ENCODE measurements at regions not wholly inside any gene's neighbourhood (a gene's known extent, or its start where the extent isn't known, plus 50 kb on each side); places are given as distances from the start of the nearest gene placed in this dataset.

DNA sequence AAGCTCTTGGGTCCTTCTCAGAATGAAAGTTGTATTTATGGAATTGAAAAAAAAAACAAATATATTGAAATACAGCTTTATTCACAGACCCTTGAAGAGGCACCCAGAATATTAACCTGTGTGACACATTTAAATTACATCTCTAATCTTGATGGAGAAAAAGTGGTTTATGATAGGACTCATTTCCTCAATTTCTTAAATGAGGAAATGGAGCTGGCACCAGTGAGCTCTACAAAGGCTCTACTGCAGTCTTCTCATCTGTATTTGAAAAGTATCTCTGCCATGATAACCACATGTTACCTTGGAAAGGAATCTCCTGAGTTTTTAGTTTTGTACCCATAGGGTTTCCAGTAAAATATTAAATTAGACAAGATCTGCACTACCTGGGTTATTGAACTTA, 186.5 kb downstream of the HIPK3 start:
- ATAC-seq (no peak), FAIRE-seq (no peak), DNase-seq (ENCODE audit: extremely low read depth in 1 of 4, low spot score in 3 of 4) (no peak)
- Histone ChIP-seq H3K27me3 (ENCODE audit: control insufficient read depth in 2 of 2, insufficient read depth in 2 of 2, low read length in 2 of 2) (peaks cover 0 to 6% of the 10 kb centered on the region in 2 experiments; a peak in 1 of 5 replicates), H3K27ac (ENCODE audit: extremely low read depth, low read depth, low read length) (no peak overlapping the region), H4K20me1 (replicated peaks; ENCODE audit: control insufficient read depth, insufficient read depth, low read length) (no peaks in the 10 kb centered on the region), H3K9me1 (ENCODE audit: control insufficient read depth, insufficient read depth, low read length) (no peaks in the 10 kb centered on the region), H3K9me3 (replicated peaks; ENCODE audit: control insufficient read depth, insufficient read depth, low read depth, low read length) (no peaks in the 10 kb centered on the region), H3K4me2 (ENCODE audit: insufficient read depth, low read length) (no peak overlapping the region), H3K4me1 (replicated peaks in 1 of 2; ENCODE audit: control insufficient read depth in 2 of 2, insufficient read depth in 2 of 2, low read length in 2 of 2) (no peaks in the 10 kb centered on the region), H3K36me3 (ENCODE audit: control insufficient read depth, insufficient read depth, low read length) (no peaks in the 10 kb centered on the region), H3K4me3 (no peak overlapping the region), H3K9ac (ENCODE audit: insufficient read depth in 1 of 2, low read depth in 2 of 2, low read length in 2 of 2) (no peak overlapping the region), H2AFZ (ENCODE audit: low read depth, low read length) (no peak overlapping the region), H3K79me2 (ENCODE audit: control insufficient read depth, insufficient read depth, low read length) (no peaks in the 10 kb centered on the region)
- CTCF ChIA-PET (ENCODE audit: low intra/inter-chr PET ratio): no interaction called here
- no peak for TF ChIP-seq ZNF282 (CRISPR knock-in tag; IDR thresholded peaks at IDR 0.05)
- no peak for TF ChIP-seq ZFP30 (CRISPR knock-in tag; IDR thresholded peaks at IDR 0.05; ENCODE audit: borderline replicate concordance)
- no peak for TF ChIP-seq USF2 (CRISPR knock-in tag; IDR thresholded peaks at IDR 0.05)
- no peak for TF ChIP-seq BCOR (IDR thresholded peaks at IDR 0.05)
- intact Hi-C loops (cut with micrococcal nuclease): no loop called here
- POLR2A ChIA-PET: no interaction called here
- in situ Hi-C loops (cut with MboI): no loop called here
- BruUV-seq (replicated peaks): no TSS peak

DNA sequence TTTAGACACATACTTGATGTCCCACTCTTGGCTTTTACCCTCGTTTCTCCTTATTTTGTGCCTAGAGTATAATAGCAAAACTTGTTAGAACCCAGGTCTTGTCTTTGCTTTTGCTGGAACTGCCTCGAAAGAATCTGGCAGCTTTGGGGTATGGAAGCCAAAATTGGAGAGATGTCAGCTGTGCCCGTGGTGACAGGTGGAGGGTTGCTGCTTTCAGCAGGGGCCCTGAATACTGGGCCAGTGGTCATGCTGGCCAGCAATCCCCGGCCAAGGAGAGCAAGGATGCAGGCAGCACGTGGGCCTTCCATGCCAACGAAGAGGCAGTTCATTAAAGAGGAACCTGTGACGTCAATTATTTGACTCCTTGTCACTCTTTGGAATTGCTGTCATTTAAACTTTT, 181.1 kb downstream of the HIPK3 start:
- no peaks in the 10 kb centered on the region for H3K79me2 ChIP-seq (ENCODE audit: control insufficient read depth, insufficient read depth, low read length)
- no peak for FAIRE-seq
- no peak for ATAC-seq
- ChIA-PET CTCF (ENCODE audit: low intra/inter-chr PET ratio) (no interaction called here), POLR2A (interaction anchor here (0.8 to 1.3 kb wide), 3 partner anchors 8 to 328 kb away, joined by 3 to 5 read pairs (median 4); no protein-coding TSS in a partner anchor)
- H3K4me2 ChIP-seq (ENCODE audit: insufficient read depth, low read length): no peak overlapping the region
- H4K20me1 ChIP-seq (replicated peaks; ENCODE audit: control insufficient read depth, insufficient read depth, low read length): no peaks in the 10 kb centered on the region
- no peaks in the 10 kb centered on the region for H3K36me3 ChIP-seq (ENCODE audit: control insufficient read depth, insufficient read depth, low read length)
- 1% methylated on average over 7 of the region's 7 CpGs for WGBS (ENCODE audit: insufficient coverage, low coverage, missing lambda C conversion rate)
- H3K9ac ChIP-seq (ENCODE audit: insufficient read depth in 1 of 2, low read depth in 2 of 2, low read length in 2 of 2): no peak overlapping the region
- no peaks in the 10 kb centered on the region for H3K9me1 ChIP-seq (ENCODE audit: control insufficient read depth, insufficient read depth, low read length)
- BruUV-seq (replicated peaks): no TSS peak
- no peaks in the 10 kb centered on the region for H3K9me3 ChIP-seq (replicated peaks; ENCODE audit: control insufficient read depth, insufficient read depth, low read depth, low read length)
- no peak overlapping the region for H3K27ac ChIP-seq (ENCODE audit: extremely low read depth, low read depth, low read length)
- no peak overlapping the region for H3K4me3 ChIP-seq
- TF ChIP-seq SOX6 (IDR thresholded peaks at IDR 0.05) (no peak), TEAD1 (CRISPR knock-in tag; IDR thresholded peaks at IDR 0.05) (no peak)
- intact Hi-C loops (cut with micrococcal nuclease) (no loop called here), in situ Hi-C loops (cut with MboI) (no loop called here)
- H3K27me3 ChIP-seq (ENCODE audit: control insufficient read depth in 2 of 2, insufficient read depth in 2 of 2, low read length in 2 of 2): 0 out of 5 replicates have a peak, but pooled peaks cover 0 to 6% of the 10 kb centered on the region in 2 experiments
- H2AFZ ChIP-seq (ENCODE audit: low read depth, low read length): no peak overlapping the region
- H3K4me1 ChIP-seq (replicated peaks in 1 of 2; ENCODE audit: control insufficient read depth in 2 of 2, insufficient read depth in 2 of 2, low read length in 2 of 2): no peaks in the 10 kb centered on the region
- no peak for DNase-seq (ENCODE audit: extremely low read depth in 1 of 4, low spot score in 3 of 4)

All from K562 (cell line).